Smooth muscle cell (in vitro differentiated cells): ENCODE measurements at regions not wholly inside any gene's neighbourhood (a gene's known extent, or its start where the extent isn't known, plus 50 kb on each side); places are given as distances from the start of the nearest gene placed in this dataset.

Source experiments
- DNase-seq: peaks from one replicate; lab custom pipeline; 2025; ENCODE audit not compliant: unreplicated experiment; lab: John Stamatoyannopoulos, UW
- H2AFZ ChIP-seq: fragments of 200-600 bp; sonication (generic); 2 replicates; pipeline ENCODE4 v1.6.0; 2016; ENCODE audit warnings: antibody characterized with exemption, low read depth, mild to moderate bottlenecking
- H3F3A ChIP-seq: fragments of 200-600 bp; sonication (generic); 2 replicates; pipeline ENCODE4 v1.6.0; 2017; ENCODE audit warnings: antibody characterized with exemption, low read depth
- H3K27ac ChIP-seq: fragments of 200-600 bp; sonication (generic); 2 replicates; pipeline ENCODE4 v1.5.1; 2016; ENCODE audit warnings: low read depth, mild to moderate bottlenecking
- H3K27me3 ChIP-seq: fragments of 200-600 bp; sonication (generic); 2 replicates; pipeline ENCODE4 v1.6.1; 2016; ENCODE audit warnings: low read depth, mild to moderate bottlenecking
- H3K36me3 ChIP-seq: fragments of 200-600 bp; sonication (generic); 2 replicates; pipeline ENCODE4 v1.5.1; 2016; ENCODE audit warnings: low read depth
- H3K4me1 ChIP-seq: fragments of 200-600 bp; sonication (generic); 2 replicates; pipeline ENCODE4 v1.5.1; 2016; ENCODE audit warnings: low read depth
- H3K4me2 ChIP-seq: fragments of 200-600 bp; sonication (generic); 2 replicates; pipeline ENCODE4 v1.6.0; 2016; ENCODE audit warnings: mild to moderate bottlenecking
- H3K4me3 ChIP-seq: fragments of 200-600 bp; sonication (generic); 2 replicates; pipeline ENCODE4 v1.5.1; 2016; ENCODE audit warnings: mild to moderate bottlenecking
- H3K79me2 ChIP-seq: fragments of 200-600 bp; sonication (generic); 2 replicates; pipeline ENCODE4 v1.6.0; 2016; ENCODE audit warnings: low read depth, mild to moderate bottlenecking
- H3K9ac ChIP-seq: fragments of 200-600 bp; sonication (generic); 2 replicates; pipeline ENCODE4 v1.6.0; 2016; ENCODE audit warnings: low read depth
- H3K9me3 ChIP-seq: fragments of 200-600 bp; sonication (generic); replicated peaks from 2 replicates; pipeline ENCODE4 v1.5.1; 2016; ENCODE audit warnings: low read depth
- H4K20me1 ChIP-seq: fragments of 200-600 bp; sonication (generic); 2 replicates; pipeline ENCODE4 v1.6.0; 2016; ENCODE audit warnings: low read depth
- CTCF ChIP-seq: fragments of 200-600 bp; sonication (generic); IDR thresholded peaks from 2 replicates; pipeline ENCODE4 v1.5.1; 2017; ENCODE audit warnings: borderline replicate concordance, mild to moderate bottlenecking, antibody characterized with exemption; ENCODE audit not compliant: insufficient read depth, poor library complexity, severe bottlenecking
- WGBS: methylation state at CpG from one replicate; pipeline ENCODE4 v1.1.7; 2016; ENCODE audit warnings: low lambda C conversion rate; 5-methylcytosine and 5-hydroxymethylcytosine counted together

- Histone ChIP-seq H3K4me2 (no peak overlapping the region), H3F3A (no peaks in the 10 kb centered on the region), H3K36me3 (no peaks in the 10 kb centered on the region), H3K9me3 (no peaks in the 10 kb centered on the region), H3K9ac (no peak overlapping the region), H3K27ac (no peak overlapping the region), H2AFZ (no peak overlapping the region), H4K20me1 (no peaks in the 10 kb centered on the region), H3K79me2 (no peaks in the 10 kb centered on the region), H3K4me1 (no peaks in the 10 kb centered on the region), H3K27me3 (no peaks in the 10 kb centered on the region), H3K4me3 (no peak overlapping the region)
- no peak for TF ChIP-seq CTCF
- 90% methylated on average over 5 of the region's 5 CpGs for WGBS
- no peak for DNase-seq
These were observed 50.0 kb upstream of the ESR1 start for GRCh38 chr6:151757506-151757955.
